T-helper 1 cell (primary cell): ENCODE measurements at regions not wholly inside any gene's neighbourhood (a gene's known extent, or its start where the extent isn't known, plus 50 kb on each side); places are given as distances from the start of the nearest gene placed in this dataset.
A peak's percentile ranks its signal among the peaks of the same experiment; 100 is the strongest.
"Not testable (repeated sequence)": the region's sequence is repeated elsewhere in the genome, so short reads cannot be mapped to it uniquely, and the experiment has no call there.

Source experiments
- DNase-seq, 5 donors: peaks; one replicate each; pipeline ENCODE4 v3.0.0-alpha.2; 2012 to 2020

DNA sequence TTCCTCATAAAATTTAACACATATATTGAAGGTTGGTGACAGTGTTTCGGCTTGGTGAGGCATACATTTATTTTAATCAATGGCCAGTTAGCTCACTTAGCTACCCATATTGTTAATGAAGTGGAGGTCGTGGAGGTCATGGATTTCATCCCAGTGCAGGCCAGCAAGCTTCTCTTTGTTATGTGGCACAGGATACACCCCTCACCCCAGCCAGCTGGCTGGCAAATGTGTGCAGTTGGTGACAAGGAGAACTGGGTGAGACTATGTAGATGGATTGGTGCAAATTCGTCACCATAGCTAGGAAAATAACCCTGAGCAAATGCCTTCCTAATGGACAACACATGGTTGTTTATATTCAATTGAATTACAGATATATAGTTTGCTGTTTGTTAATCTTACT is 50.5 kb upstream of the FOXP2 start:
- DNase-seq, result no peak

DNA sequence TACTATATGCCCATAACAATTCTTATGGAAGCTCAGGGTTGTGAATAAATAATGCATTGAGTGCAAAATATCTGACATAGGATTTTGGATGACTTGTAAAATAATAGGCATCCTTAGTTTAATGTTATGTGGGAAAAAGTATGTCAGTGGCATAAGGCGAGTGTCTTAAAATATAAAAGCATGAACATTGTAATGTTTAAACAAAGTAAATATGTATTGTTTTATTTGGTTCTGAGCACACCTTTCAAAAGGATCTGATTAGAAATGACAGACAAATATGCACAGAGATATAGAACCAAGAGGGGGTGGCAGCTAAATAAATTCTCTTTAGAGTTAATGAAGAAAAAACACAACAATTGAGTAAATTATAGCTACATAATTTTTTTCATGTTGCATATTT is 51.3 kb upstream of the FOXP2 start:
- DNase-seq, result no peak

DNA sequence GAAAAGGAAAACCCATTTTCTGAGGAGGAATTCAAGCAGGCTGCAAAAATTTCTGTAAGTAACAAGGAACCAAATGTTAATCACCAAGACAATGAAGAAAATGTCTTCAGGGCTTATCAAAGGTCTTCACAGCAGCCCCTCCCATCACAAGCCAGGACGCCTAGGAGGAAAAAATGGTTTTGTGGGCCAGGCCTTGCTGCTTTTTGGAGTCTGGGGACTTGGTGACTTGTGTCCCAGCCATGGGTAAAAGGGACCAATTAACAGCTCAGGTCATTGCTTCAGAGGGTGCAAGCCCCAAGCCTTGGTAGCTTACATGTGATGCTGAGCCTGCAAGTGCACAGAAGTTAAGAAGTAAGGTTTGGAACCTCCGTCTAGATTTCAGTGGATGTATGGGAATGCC is 55.7 kb upstream of the FOXP2 start:
- DNase-seq, result no peak

DNA sequence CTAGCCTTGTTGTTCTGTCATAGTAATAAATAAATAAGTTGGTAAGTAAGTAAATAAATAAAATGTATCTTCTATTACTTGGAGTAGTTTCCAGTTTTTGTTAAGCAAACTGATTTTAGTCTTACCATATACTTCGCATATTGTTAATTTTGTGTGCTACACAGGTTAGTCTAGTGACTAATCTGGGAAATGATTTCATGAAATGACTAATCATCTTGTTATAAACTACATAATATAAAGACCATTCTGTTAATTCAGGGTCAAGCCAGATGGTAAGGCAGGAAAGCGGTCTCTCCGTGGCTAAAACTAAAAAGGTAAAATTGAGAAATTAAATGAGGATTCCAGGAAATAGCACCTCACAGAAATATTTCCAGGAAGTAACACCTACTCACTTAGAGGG is 58.5 kb upstream of the FOXP2 start:
- peak in 1 of 5 donors; percentile 3 for DNase-seq

DNA sequence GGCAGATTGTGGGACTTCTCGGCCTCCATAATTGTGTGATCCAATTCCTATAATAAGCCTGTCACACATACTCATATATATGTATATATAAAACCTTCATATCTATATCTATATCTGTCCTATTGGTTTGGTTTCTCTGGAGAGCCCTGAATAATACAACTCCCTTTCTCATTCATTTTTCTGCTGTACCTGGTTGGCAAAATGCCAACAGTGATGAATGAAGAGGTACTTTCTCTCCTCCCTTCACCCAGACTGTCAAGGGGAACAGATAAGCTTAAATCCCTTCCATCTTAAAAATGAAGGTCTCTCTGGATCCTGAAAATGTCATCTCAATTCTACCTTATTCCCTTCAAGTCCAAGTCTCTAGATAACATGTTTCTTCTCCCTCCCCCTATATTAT is 60.3 kb upstream of the FOXP2 start:
- no peak for DNase-seq

DNA sequence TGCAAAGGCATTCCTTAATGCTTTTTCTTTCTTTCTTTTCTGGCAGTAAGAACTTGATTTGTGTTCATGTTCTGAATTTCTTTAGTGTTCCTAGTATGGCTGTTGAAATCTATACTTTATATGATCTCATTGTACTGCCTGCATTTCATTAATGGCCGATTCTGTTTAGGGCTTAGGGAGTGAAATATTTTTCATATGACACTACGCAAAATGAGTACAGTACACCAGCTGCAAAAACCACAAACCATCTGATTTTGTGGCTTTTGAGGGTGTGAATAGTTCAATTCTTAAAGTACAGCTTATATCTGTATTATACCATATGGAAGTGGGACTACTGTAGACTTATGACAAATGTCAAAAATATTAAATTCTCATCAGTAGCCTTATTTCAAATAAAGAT is 69.1 kb upstream of the FOXP2 start:
- no peak for DNase-seq

DNA sequence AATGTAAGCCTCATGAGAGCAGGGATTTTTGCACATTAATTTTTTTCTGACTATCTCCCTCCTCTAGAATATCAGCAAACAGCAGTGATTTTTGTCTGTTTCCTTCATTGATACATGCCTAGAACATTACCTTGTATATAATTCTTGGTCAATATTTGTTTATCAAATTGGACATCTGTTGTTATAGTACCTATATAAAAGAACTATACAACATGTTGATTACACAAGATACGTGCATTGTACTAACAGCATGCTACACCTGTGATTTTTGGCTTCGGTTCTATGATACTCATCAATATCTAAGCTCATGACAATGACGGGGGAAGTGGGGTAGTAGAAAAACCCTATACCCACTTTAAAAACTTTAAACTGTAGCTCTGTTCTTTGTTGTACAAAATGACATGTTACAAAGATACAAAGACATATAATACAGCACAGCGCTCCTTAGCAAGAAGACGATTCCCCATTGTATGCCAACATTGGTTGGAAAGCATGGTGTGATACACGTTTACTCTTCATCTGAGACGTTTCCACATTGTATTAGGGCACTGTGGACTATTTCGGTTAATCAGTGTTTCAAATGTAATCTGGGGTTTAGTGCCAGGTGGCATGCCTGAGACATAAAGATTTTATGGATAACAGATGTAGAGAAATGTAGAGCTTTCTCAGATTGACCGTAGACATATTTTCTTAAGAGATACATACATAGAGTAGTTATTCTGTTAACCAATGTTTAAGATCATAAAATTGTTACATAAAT is 70.5 kb upstream of the FOXP2 start:
- no peak for DNase-seq

DNA sequence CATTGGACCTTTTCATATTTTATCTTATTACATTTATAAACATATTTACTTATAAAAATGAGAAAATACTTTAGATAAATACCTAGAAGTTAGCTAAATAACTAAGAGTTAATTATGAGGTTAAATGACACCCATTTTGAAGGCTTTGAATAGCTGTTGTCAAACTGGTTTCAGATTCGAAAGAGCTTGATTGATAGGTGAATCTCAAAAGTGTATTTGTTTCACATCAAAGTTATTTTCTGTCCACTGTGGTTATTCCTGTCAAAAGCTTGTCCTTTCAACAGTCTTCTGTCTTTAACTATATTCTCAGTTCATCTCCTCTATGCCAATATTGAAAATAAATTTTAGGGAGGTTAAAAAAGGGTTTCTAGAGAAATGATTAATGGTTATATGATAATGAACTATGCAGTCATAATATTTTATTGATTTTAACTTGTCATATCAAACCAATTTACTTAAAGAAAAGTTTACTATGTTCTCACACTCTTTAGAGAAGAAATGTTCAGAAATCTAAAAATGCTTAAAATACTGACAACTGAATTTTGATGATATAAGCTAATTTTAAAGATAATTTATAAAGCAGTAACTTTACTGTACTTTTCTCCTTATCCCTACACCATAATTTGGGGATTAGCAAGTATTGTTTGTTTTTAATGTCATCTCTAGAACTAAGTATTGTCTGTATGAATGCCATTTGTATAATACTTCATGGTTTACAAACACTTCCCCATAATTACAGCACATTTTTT is 72.0 kb upstream of the FOXP2 start:
- DNase-seq, result no peak

DNA sequence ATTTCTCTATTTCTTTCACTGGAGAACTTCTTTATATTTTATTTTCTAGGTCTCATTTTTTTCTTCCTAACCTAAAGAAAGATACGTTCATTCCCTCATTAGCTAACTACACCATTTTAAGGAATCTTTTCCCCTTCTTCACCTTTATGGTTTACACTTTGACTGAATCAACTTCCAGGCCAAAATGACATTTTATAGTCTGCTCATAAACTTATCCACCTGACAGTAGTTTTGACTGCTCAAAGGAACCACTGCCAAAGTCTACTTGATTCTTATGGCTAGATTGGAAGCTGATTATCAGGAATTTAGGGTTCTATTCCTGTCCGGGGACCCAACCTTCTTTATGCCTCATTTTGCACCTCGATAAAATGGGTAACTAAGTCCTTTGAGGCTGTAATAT is 73.0 kb upstream of the FOXP2 start:
- DNase-seq, result no peak

DNA sequence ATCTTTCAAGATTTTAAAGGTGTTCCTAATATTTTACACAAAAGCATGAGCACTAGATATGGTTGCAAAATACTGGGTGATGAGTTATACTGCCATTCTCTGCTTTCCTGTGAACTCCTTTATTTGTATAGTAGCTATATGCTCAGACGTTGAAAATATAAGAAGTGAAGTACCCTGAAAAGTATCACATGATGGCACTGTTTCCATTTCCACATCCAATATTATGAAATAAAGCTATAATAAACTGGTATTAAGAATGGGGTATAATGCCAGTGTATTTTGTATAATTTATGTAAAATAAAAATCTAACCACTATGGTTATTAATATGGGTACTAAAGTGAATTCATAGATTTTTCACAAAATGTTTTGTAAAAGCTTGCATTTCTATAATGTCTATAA is 79.6 kb upstream of the FOXP2 start:
- no peak for DNase-seq

DNA sequence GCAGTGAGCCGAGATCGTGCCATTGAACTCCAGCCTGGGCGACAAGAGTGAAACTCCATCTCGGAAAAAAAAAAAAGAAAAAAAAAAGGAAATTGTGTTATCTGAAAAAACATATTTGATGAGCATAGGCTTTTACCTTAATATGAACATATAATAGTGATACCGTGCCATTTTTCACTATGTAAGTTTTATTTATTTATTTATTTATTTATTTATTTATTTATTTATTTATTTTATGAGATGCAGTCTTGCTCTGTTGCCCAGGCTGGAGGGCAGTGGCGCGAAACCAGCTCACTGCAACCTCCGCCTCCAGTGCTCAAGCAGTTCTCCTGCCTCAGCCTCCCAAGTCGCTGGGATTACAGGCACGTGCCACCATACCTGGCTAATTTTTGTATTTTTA is 85.2 kb upstream of the FOXP2 start:
- not testable (repeated sequence) for DNase-seq

DNA sequence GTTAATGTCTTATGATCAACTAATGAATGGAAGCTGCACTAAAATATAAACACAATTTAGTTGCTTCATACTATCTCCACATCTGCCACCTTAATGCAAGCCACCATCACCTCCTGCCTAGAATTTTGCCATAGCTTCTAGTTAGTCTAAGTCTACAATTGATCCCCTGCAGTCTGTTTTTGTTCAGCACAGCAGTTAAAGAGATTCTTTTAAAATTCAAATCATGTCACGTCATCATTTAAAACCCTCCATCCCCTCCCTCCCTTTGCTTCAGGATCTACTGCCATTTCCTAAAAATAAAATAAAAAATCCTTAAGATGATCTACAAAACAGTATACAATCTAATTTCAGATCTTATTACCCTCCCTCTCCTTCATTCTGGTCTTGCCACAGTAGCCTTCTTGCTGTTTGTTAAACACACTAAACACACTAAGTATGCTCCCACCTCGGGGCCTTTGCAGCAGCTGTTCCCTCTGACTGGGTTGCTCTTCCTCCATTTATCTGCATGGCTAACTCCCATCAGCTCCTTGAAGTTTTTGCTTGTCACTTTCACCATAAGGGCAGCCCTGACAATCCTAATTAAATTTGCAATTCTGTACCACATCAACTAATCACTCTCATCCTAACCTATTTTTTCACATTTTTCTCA is 97.0 kb upstream of the FOXP2 start:
- DNase-seq, result no peak

DNA sequence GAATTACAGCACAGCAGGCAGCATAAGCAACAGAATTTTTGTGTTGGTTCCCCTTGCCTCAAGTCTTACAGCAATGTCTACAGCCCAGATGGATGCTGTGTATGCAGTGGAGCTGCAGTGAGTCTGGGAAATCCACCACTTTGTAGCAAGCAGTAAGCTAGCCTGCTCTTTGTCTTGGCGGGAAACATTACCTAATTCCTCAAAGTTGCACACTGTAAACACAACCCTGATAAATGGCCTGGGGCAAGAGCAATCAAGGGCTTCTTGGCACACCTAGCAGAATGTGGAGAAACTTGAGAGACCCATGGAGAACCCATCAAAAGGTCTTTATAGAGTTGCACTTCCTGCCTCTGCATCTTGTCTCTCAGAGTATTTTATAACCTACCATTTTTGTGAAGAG is 102.0 kb upstream of the FOXP2 start:
- DNase-seq, result no peak

DNA sequence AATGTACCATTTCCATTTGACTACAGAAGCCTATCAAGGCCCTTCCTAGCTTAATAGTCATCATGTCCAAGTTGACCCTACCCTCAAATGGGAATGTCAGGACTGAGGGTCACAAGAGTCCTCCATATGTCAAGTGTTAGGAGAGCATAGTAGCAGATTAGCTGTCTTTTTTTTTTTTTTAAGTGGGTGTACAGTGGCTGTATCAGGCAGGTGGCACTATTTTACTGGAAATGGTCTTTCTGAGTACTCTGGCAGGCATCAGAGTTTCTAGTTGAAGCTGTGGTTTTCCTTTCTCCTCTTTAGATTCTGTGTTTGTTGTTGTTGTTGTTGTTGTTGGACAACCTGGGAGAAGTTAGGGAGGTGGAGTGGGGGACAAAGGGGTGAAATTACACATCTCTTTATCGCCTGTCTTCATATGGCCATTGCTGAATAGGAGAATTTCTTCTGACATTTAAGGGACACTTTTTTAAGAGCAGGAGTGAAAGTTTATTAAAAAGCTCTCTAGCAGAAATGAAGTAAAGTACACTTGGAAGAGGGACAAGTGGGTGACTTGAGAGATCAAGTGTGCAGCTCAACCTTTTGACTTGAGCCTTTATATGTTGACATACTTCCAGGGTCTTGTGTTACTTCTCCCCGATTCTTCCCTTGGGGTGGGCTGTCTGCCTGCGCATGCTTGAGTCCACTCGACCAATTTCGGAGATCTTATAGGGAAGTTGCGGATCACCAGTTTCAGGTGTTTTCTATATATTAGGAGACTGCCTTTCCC is 104.1 kb upstream of the FOXP2 start:
- DNase-seq, result no peak

DNA sequence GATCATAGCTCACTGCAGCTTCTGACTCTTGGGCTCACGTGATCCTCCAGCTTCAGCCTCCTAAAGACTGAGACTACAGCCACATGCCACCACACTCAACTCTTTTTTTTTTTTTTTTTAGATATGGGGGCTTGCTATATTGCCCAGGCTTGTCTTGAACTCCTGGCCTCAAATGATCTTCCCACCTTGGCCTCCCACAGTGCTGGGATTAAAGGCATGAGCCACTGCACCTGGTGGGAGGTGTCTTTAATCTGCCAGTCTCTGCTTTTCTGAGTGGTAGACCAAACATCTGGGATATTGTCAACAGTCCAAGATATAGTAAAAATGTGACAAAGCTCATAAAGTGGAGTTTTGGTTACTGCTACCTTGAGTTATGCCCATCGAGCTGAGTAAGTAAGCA is 104.9 kb upstream of the FOXP2 start:
- DNase-seq, result no peak

DNA sequence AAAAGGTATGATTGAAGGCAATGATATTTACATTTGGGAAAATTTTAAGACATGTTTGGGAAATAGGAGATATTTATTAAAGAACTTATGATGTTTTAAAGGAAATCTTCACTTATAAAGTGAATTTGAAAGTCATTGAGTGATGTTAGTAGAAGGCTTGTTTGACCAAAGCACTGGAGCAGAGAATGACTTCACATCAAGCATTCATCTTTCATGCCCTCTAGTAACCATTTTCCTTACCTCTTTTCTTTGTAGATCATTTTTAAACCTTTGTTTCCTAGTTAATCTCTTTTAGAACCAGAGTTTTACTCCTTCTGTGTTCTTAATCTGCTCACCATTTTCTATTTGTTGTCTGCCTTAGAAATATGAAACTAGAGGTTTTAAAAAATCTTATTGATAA is 111.3 kb upstream of the FOXP2 start:
- no peak for DNase-seq

DNA sequence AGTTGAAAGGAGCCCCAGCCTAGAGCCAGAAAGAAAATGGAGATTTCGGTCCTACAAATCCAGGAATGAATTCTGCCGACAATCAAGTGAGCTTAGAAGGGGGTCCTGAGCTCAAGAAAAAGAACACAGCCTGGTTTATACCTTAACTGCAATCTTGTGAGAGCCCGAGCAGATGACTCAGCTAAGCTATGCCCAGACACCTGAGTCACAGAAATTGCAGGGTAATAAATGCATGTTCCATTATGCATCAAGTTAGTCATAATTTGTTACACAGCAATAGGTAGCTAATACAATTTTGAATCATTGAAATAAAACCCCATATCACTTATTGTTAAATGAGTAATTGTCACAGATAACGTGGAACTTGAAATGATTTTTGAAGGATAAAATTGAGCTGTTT is 111.8 kb upstream of the FOXP2 start:
- no peak for DNase-seq

DNA sequence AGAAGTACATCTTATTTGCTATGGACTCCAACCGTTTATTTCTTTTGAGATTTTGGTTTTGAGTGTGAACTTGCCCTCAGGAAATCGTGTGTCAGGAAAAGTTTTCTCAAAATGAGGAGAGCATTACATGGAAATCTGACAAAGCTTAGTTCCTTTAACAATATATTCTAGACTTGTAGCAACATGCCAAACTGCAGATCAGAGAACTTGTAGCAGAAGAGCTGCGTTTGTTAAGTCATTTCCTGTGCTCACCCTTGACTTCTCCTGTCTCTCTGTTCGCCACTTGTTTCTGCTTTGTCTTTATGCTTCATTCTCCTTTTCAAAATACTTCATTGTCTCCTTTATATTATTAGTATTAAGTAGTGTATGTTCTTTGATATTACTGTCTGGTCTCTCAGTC is 116.6 kb upstream of the FOXP2 start:
- no peak for DNase-seq

DNA sequence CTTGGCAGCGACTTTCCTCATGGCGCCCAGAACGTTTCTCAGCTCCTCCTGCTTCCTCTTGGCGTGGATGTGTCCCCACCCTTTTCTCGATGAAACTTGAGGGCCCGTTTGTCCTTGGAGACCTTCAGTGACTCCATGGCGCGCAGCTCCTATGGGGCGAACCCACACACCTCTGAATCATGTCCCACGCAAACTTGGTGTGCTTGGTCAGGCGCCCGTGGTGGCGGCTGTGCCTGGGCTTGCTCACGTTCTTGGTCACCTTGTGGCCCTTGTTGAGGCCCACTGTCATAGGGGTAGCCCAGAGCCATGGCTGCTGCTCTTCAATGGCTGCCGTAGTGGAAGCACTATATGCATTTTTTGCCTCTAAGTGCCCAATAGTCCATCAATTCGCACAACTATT is 117.5 kb upstream of the FOXP2 start:
- no peak for DNase-seq

DNA sequence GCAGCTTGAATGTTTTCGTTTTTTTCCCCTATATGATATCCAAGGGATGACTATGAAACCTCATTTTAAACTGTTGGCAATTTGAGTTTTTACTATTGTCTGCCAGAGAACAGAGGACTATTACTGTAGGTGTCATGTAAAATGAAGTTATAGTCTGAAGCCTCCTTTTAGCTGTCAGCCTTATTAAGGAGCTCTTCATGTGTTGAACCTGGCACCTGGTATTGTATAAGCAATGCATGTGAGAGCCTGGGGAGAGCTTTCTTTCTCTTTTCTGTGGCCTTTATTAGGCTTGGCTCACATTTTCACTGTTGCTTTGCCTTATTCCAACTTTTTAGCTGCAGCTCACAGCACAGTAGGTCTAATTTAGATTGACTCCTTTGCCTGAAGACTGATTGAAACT is 119.1 kb upstream of the FOXP2 start:
- DNase-seq, result no peak

DNA sequence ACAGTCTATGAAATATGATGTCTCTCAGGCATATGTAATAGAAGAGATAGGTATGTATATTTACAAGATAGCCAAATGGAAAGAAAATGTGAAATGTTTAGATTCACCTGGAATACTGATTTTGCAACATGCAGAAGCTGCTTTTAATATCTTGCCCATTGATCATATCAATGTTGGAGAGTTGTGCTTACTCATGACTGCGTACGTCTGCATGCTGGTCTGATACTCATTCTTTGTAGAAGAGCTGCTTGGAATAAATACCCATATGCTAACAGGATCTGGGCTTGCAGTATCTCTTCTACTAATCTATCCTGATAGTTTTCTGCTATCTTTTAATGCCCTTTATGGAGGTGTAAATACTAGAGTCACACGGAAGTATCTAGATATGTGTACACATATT is 120.6 kb upstream of the FOXP2 start:
- no peak for DNase-seq

DNA sequence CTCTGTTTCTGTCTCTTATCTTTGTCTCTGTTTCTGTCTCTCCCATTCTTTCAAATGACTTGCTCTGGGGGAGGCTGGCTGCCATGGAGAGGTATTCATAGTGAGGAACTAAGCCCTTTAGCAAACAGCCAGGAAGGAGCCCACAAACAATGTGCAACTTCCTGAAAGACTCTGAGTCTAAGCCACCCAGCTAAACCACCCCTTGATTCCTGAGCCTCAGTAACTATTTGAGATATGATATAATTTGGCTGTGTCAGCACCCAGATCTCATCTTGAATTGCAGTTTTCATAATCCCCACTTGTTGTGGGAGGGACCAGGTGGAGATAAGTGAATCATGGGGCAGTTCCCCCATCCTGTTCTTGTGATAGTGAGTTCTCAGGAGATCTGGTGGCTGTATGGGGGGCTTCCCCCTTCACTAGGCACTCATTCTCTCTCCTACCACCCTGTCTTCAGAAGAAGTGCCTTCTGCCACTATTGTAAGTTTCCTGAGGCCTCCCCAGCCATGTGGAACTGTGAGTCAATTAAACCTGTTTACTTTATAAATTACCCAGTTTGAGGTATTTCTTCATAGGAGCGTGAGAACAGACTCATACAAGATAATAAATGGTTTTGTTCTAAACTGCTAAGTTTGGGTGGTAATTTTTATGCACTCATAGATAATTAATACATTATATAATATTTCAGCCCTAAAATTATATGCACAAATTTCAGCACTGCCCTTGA is 121.2 kb upstream of the FOXP2 start:
- no peak for DNase-seq

DNA sequence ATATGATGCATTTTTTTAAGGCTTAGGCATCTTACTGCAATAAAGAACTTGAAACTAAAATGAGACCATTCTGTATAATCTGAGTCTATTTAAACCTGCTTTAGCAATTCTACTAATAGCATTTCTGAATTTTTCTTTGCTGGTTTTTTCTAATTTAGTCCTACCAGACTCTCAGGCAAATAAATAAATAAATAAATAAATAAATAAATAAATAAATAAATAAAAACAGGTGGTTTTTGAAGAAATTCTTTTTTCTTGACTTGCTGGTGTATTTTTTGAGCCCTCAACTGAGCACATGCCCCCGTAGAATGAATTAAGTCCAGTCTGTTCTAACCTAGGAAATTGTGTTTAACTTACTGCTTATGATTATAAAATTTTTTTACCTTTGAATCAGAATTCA is 134.7 kb upstream of the FOXP2 start:
- DNase-seq, result no peak
